AG04449 (cell line): ENCODE measurements at regions not wholly inside any gene's neighbourhood (a gene's known extent, or its start where the extent isn't known, plus 50 kb on each side); places are given as distances from the start of the nearest gene placed in this dataset.
A peak's percentile ranks its signal among the peaks of the same experiment; 100 is the strongest.

Experiments
- CTCF ChIA-PET: fragments of 350-600 bp; formaldehyde crosslinking; extraction: SDS; loops from one replicate; lab custom pipeline; 2021; ENCODE audit warnings: antibody characterized with exemption; lab: Yijun Ruan, JAX
- POLR2A ChIA-PET: fragments of 400-600, 350-600 bp; formaldehyde crosslinking; extraction: SDS; loops from one replicate; lab custom pipeline; 2020; ENCODE audit warnings: antibody characterized with exemption, inconsistent platforms; lab: Yijun Ruan, JAX
- DNase-seq: peaks from one replicate; pipeline ENCODE4 v3.0.0-alpha.2; 2010; ENCODE audit warnings: low read depth, low spot score
- H3K4me3 ChIP-seq: 2 replicates; pipeline ENCODE4 v1.5.1; 2011; ENCODE audit warnings: low read depth, mild to moderate bottlenecking, control low read depth, low read length
- CTCF ChIP-seq: IDR thresholded peaks from one replicate; pipeline ENCODE4 v1.5.1; 2011; ENCODE audit warnings: mild to moderate bottlenecking, moderate library complexity, low read length, control low read depth, inconsistent platforms; ENCODE audit not compliant: insufficient read depth; ENCODE audit errors: missing control alignments

GRCh38 chr15:85859671-85860070 is 64.9 kb upstream of the KLHL25 start:
- TF ChIP-seq CTCF = no peak
- DNase-seq = no peak
- CTCF ChIA-PET = interaction anchor here (1.0 to 2.2 kb wide), 7 partner anchors 9 to 124 kb away, joined by 3 to 11 read pairs (median 5); no protein-coding TSS in a partner anchor
- no peak overlapping the region for H3K4me3 ChIP-seq
- POLR2A ChIA-PET = no interaction called here

GRCh38 chr15:85860394-85861161 is 65.9 kb upstream of the KLHL25 start:
- no peak for TF ChIP-seq CTCF
- DNase-seq = no peak
- POLR2A ChIA-PET = no interaction called here
- CTCF ChIA-PET = interaction anchor here (1.7 to 2.2 kb wide), 2 partner anchors 10 to 20 kb away, joined by 5 to 7 read pairs; no protein-coding TSS in a partner anchor
- no peak overlapping the region for H3K4me3 ChIP-seq

GRCh38 chr15:85865070-85865684 is 70.5 kb upstream of the KLHL25 start:
- POLR2A ChIA-PET = no interaction called here
- CTCF ChIA-PET = interaction anchor here (1.0 to 1.6 kb wide), 4 partner anchors 9 to 14 kb away, joined by 3 to 5 read pairs (median 4); no protein-coding TSS in a partner anchor
- no peak for DNase-seq
- peak; percentile 64 for TF ChIP-seq CTCF
- H3K4me3 ChIP-seq = no peak overlapping the region

GRCh38 chr15:85867250-85867649 is 72.5 kb upstream of the KLHL25 start:
- POLR2A ChIA-PET = no interaction called here
- H3K4me3 ChIP-seq = no peak overlapping the region
- CTCF ChIA-PET = interaction anchor here (2.7 kb wide), 1 partner anchor 9 kb away, joined by 11 read pairs; no protein-coding TSS in a partner anchor
- no peak for TF ChIP-seq CTCF
- DNase-seq = no peak

- TF ChIP-seq CTCF = no peak
- DNase-seq = no peak
- POLR2A ChIA-PET = no interaction called here
Observed at GRCh38 chr15:85869124-85869523, 74.4 kb upstream of the KLHL25 start.

More at GRCh38 chr15:85869124-85869523, 74.4 kb upstream of the KLHL25 start:
- CTCF ChIA-PET = interaction anchor here (2.7 kb wide), 1 partner anchor 11 kb away, joined by 11 read pairs; no protein-coding TSS in a partner anchor
- H3K4me3 ChIP-seq = no peak overlapping the region
